ENCODE measurements at regions not wholly inside any gene's neighbourhood (a gene's known extent, or its start where the extent isn't known, plus 50 kb on each side); places are given as distances from the start of the nearest gene placed in this dataset.

- no peak for DNase-seq
Observed at GRCh38 chr5:158394102-158394501, 535.2 kb upstream of the CLINT1 start.

- no peak for DNase-seq
Observed at GRCh38 chr5:158393457-158393856, 534.5 kb upstream of the CLINT1 start.

GRCh38 chr5:158392753-158393152, 533.8 kb upstream of the CLINT1 start:
- no peak for DNase-seq

- DNase-seq, result no peak
Observed at GRCh38 chr5:158390577-158390976, 531.6 kb upstream of the CLINT1 start.

- no peak for DNase-seq
Observed at GRCh38 chr5:158389786-158390185, 530.8 kb upstream of the CLINT1 start.

GRCh38 chr5:158388021-158388420, 529.1 kb upstream of the CLINT1 start:
- no peak for DNase-seq

GRCh38 chr5:158387499-158387898, 528.6 kb upstream of the CLINT1 start:
- no peak for DNase-seq

GRCh38 chr5:158385982-158386381, 527.0 kb upstream of the CLINT1 start:
- no peak for DNase-seq

- no peak for DNase-seq
Observed at GRCh38 chr5:158384535-158385481, 525.9 kb upstream of the CLINT1 start.

GRCh38 chr5:158383486-158383885, 524.5 kb upstream of the CLINT1 start:
- DNase-seq, result no peak

GRCh38 chr5:158382473-158382872, 523.5 kb upstream of the CLINT1 start:
- peak; percentile 1 to 28 for DNase-seq

GRCh38 chr5:158381614-158382160, 522.7 kb upstream of the CLINT1 start:
- no peak for DNase-seq

GRCh38 chr5:158380661-158381060, 521.7 kb upstream of the CLINT1 start:
- no peak for DNase-seq

- no peak for DNase-seq
Observed at GRCh38 chr5:158378931-158379330, 520.0 kb upstream of the CLINT1 start.

GRCh38 chr5:158376679-158377078, 517.7 kb upstream of the CLINT1 start:
- DNase-seq, result no peak

GRCh38 chr5:158375531-158375930, 516.6 kb upstream of the CLINT1 start:
- DNase-seq, result no peak

- peak; percentile 13 to 24 for DNase-seq
Observed at GRCh38 chr5:158373608-158374395, 514.9 kb upstream of the CLINT1 start.

GRCh38 chr5:158369241-158369640, 510.3 kb upstream of the CLINT1 start:
- no peak for DNase-seq

- no peak for DNase-seq
Observed at GRCh38 chr5:158368686-158369085, 509.7 kb upstream of the CLINT1 start.

- DNase-seq, result no peak
Observed at GRCh38 chr5:158364367-158364766, 505.4 kb upstream of the CLINT1 start.

- DNase-seq, result no peak
Observed at GRCh38 chr5:158354958-158355357, 496.0 kb upstream of the CLINT1 start.

- no peak for DNase-seq
Observed at GRCh38 chr5:158351485-158352125, 492.7 kb upstream of the CLINT1 start.

GRCh38 chr5:158349987-158350386, 491.0 kb upstream of the CLINT1 start:
- no peak for DNase-seq

Data from Kasumi-1 (cell line).